LoVo (cell line): ENCODE measurements at regions not wholly inside any gene's neighbourhood (a gene's known extent, or its start where the extent isn't known, plus 50 kb on each side); places are given as distances from the start of the nearest gene placed in this dataset.

Experiments
- DNase-seq: peaks from one replicate; pipeline ENCODE4 v3.0.0-alpha.2; 2016; ENCODE audit warnings: low spot score

GRCh38 chr1:58136387-58136786 lies 410.1 kb downstream of the OMA1 start:
- no peak for DNase-seq

DNA sequence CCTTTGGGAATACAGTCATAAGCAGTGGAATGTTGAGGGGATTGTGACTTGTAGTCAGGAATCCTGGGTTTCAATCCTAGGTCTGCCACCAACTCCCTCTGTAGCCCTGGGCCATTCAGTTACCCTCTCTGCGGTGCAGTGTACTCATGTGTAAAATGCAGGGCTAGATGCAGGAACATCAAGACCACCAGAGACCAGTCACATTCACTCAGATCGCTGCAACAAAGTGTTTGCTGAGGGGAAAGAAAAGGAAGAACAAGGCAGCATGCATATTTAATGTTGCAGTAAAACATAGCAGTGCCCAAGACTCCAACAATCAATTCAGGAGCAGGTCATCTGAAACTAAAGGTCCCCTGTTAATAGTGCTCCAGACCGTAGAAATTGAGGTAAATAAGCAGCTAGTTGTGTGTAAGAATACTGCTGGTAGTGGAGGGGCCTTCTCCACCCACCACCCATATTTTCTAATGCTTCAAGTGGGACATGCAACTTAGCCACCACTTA lies 410.7 kb downstream of the OMA1 start:
- no peak for DNase-seq

- no peak for DNase-seq
Observed at GRCh38 chr1:58133562-58133961, 413.0 kb downstream of the OMA1 start.

- no peak for DNase-seq
Observed at GRCh38 chr1:58123051-58123450, 423.5 kb downstream of the OMA1 start.

GRCh38 chr1:58119971-58120370 lies 426.6 kb downstream of the OMA1 start:
- no peak for DNase-seq

DNA sequence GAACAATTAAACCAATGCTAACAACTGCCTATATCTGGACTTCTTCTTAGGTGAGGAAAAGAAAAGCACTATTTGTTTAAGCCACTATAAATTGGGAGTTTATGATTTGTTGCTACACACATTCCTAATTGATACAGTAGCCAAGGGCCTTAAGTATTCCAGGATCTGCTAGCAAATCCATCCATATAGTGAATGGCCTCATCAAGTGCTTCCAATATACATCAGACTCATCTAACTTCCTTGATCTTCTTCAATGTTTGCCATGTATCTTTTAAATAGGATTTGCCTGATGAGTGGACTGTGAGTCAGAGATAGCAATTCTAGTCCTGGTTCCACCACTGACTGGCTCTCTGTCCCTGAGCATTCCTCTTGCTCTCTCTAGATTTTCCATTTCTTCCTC lies 430.2 kb downstream of the OMA1 start:
- no peak for DNase-seq

GRCh38 chr1:58109646-58110200 lies 436.8 kb downstream of the OMA1 start:
- DNase-seq = no peak

DNA sequence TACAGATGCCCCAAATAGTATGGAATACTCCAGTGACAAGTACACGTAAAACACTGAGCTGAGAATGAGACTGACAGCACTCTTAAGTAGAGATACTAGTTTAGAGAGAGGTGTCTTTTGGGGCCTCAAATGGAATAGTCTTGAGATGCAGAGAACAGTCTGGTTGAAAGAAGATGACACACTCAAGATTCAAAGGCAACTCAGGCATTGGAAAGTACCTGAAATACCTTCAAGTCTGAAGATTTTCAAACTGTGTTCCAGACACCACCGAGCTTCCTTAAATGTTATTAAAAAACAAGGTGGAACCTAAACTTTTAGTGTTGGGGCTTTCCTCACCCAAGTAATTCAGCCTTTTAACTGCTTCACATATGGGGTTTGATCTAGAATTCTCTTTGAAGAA lies 437.7 kb downstream of the OMA1 start:
- no peak for DNase-seq

DNA sequence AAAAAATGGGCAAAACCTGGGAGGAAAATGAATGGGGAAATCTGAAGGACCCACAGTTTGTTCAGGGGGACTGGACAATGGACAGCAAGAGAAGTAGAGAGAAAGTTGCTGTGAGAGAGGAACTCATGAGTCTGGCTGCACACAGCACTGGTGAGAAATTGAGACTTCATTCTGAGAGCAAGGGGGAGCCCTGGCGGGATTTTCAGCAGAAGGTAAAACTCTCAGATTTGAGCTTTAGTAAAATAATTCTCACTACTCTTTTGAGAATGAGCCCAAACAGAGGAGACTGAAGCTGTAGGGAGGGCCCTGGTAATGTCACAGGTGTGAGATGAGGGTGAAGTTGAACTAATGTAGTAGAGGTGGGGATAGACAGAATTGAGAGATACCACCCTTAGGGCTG lies 438.6 kb downstream of the OMA1 start:
- DNase-seq = no peak

DNA sequence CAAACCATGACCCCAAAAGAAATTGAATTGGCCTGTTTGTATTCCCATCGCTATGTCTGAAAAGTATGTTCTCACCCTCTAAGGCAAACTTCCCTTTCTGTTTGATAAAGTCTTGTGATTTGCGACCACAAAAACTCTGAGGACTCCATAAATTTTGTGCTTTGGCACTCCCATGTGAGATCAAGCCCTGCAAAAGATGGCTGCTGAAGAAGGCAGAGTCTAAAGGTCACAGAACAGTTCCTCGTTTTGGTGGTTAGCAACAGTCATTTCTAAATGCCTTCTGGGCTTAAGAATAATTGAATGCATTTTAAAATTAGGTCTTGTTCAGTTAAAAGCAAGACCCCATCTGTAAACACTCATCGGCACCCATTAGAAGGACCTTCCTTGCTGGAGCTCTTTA lies 441.6 kb downstream of the OMA1 start:
- no peak for DNase-seq

- no peak for DNase-seq
Observed at GRCh38 chr1:58096714-58097113, 449.8 kb downstream of the OMA1 start.

DNA sequence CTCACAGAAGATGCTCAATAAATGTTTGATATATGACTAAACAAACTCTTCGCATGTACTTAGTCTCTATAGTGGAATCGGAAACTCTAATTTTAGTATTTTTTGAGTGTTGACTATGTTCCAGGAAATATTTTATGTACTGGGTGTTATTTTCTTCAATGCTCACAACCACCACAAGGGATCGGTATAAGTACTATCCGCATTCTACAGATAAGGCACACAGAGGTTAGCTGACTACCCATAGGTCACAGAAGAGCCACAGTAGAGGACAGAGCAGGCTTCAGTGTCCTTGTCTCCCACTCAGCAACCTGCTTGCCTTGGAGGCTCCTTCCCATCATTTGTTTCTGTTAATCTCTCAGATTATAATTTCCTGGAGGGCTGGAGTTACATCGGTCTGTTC lies 451.3 kb downstream of the OMA1 start:
- no peak for DNase-seq

DNA sequence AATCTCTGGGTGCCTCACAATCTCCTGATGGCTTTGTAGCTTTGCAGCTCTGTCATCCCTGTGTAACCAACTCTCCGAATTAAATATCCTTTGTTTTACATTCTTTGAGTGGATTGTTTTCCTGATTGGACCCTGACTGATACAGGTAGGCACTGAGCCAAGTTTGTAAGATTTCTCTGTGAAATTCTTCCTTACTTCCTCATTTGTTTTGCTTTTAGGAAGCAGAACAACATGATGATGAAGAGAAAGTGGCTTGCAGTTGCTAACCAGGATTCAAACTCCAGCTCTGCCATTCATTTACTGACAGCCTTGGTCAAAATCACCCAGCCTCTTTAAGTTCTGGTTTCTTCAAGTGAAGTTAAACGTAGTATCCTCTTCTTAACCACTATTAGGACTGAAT lies 452.3 kb downstream of the OMA1 start:
- DNase-seq = no peak

- no peak for DNase-seq
Observed at GRCh38 chr1:58090640-58091039, 455.9 kb downstream of the OMA1 start.

DNA sequence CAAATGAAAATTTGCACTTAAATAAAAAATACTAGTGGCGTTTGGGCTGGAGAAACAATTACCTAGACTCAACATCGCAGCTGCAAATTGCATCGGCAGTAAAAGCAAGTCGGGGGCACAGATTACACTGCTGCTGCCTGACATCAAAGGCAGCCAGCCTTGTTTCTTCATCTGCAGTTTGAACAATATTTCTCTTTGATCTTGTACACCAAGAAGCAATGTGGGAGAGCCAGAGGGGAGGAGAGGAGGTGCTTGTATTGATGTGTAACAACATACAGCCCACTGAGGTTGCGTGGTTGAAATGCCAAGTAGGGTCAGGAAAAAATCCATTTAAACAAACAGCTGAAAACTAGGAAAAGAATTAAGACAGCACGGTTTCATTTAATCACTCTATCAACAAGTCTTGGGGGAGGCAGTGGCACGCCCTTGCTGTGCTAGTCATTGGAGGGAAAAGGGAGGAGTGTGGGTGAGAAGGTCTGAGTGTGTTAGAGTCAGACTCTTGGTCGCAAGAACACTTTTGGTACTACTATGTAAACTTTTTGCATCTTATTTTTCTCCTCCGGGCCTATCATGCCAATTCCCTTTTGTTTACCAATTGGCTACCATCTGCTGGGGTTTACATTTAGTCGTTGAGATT lies 456.5 kb downstream of the OMA1 start:
- no peak for DNase-seq

- DNase-seq = no peak
Observed at GRCh38 chr1:58084266-58084665, 462.3 kb downstream of the OMA1 start.

GRCh38 chr1:58082596-58082995 lies 463.9 kb downstream of the OMA1 start:
- no peak for DNase-seq

GRCh38 chr1:58076258-58076657 lies 470.3 kb downstream of the OMA1 start:
- no peak for DNase-seq

DNA sequence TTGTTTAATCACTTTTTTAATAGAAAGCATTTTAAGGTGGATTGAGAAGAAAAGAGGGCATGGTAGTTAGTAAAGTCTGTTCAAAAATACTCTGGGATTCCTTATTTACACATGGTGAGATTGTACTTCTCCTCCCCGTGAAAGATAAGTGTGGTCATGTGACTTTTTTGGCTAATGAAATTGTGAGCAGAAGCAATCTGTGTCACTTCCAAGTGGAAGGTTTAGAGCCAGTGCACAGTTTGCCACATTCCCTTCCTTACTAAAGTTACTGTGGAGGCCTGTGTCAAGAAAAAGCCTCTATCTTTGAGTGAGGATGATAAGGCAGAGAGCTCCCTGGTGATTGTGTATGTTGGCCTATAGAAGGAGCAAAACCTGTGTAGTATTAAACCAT lies 471.3 kb downstream of the OMA1 start:
- DNase-seq = no peak

DNA sequence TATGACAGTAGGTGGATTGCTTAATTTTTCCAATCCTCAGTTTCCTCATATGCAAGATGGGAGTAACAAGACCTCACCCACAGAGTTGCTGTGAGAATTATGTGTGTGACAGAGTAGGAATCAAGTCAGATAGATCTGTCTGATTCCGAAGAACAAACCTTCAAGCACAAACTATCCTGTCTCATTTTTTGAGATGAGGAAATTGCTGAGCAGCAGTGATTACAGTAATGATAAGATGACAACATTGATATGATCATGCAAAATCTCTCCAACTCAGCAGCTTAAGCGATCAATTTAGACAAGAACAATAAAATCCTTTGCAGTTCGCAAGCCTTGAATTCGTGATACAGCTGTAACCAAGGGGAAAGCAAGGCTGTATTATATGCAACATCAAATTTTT lies 474.1 kb downstream of the OMA1 start:
- no peak for DNase-seq

GRCh38 chr1:58067082-58067481 lies 479.4 kb downstream of the OMA1 start:
- DNase-seq = no peak

DNA sequence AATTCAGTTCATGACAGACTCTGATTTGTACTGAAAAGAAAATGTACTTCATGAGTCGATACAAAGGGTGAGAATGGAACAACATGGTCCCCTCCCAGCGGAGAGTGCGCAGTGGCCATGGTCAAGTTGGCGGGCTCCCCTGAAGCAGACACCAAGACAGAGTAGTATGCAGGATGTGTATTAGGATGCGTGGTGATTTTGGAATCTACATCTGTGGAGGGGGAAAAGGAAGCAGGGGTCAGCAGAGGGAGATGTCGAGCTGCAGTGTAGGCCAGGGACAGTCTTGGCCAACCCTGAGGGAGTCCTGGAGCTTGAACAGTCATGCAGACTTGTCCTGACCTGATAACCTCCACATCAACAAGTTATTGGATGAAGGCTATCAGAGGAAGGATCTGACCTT lies 481.0 kb downstream of the OMA1 start:
- DNase-seq = no peak

GRCh38 chr1:58064166-58064565 lies 482.4 kb downstream of the OMA1 start:
- no peak for DNase-seq

GRCh38 chr1:58063095-58063494 lies 483.4 kb downstream of the OMA1 start:
- no peak for DNase-seq
